IPS-NIHi11 (cell line): ENCODE measurements at regions not wholly inside any gene's neighbourhood (a gene's known extent, or its start where the extent isn't known, plus 50 kb on each side); places are given as distances from the start of the nearest gene placed in this dataset.
A peak's percentile ranks its signal among the peaks of the same experiment; 100 is the strongest.

Source experiments
- DNase-seq: peaks from one replicate; pipeline ENCODE4 v3.0.0; 2012; ENCODE audit warnings: mixed read lengths, low spot score

DNA sequence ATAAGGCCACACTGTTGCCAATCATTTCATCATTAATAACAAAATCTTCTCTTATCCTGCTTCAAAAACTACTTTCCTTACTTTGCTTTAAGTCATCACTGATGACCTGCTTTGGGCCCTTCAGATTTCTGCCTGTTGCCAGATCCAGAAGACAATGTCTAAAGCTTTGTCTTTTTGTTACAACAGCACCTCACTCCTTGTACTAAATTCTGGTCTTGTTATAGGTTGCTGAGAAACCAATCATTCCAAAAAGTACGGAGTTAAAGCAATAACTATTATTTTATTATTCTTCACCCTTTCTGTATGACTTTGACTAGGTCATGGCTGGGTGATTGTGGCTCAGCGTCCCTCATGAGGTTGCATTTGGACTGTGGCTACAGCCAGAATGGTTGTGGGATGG is 633.5 kb downstream of the PTPRU start:
- no peak for DNase-seq

DNA sequence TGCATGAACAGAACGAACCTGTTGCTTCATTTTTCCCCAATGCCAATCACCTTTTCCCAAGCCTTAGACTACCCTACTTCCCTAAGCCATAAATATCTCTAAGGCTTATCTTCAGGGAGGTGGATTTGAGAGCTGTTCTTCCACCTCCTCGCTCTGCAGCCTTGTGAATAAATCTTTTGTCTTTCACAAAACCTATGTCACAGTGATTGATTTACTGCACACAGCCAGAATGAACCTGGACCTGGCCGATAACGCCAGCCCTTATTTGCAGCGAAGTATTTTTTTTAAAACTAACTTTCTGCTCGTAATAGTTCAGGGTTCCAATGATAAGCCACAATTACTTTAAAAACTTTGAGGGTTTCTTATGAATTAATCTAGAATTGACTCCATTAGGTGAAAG is 632.6 kb downstream of the PTPRU start:
- no peak for DNase-seq

DNA sequence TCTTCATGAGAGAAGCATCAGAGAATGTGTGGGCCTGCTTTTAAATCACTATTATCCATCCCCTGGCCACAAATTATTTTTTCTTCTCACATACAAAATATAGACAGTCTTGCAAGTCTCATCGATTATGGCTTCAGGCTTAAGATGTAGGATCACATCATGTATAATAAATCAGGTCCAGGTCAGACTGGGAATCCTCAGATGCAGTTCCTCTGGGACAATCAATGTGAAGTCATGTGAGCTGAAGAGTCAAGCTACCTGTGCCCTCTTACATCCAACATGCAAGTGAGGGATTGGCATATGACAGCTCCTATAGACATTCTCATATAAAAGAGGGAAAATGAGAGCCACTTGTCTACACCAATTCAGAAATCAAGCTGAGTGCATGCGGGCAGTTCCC is 631.8 kb downstream of the PTPRU start:
- DNase-seq = no peak

DNA sequence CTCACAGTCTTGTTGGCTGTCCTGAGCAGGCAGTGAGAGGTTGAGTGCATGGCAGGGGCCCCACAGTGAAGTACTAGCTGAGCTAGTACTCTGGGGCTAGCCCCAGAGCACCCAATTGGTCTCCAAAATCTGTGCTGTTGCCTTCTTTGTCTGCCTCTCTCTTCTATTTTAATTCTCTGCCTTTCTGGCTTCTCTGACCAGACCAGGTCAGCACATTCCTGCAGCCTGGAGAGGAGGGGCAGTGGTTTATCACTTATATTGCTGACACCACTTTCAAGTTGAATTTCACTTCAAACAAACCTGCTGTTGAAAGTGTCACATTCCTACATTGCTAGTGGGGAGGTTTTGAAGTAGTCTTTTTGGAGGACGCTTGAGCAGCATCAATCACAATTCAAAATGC is 628.7 kb downstream of the PTPRU start:
- DNase-seq = no peak

DNA sequence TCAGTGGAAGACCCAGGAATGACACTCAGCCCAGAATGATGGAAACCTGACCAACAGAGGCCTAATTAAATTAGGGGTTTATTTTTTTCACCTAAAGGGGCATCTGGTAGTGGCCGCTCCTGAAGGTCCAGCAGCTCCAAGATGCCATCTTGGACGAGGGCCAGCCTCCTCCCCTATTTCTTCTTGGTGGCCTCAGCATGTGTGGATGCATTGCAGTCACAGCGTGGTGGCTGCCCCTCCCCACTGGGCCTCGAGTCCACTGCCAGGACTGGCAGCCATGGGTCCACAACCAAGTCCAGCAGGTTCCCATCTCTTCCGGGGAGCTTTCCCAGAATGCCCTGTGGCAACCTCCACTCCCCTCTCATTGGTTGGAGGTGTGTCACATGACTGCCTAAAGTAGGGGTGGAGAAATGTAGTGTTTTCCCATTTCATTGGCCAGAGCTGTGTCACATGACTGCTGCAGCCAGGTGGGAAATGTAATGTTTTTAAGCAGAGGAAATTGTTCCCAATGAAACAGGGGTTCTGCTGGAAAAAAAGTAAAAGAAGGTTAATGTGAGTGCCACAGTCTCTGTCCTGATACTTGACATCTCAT is 628.2 kb downstream of the PTPRU start:
- DNase-seq = no peak

DNA sequence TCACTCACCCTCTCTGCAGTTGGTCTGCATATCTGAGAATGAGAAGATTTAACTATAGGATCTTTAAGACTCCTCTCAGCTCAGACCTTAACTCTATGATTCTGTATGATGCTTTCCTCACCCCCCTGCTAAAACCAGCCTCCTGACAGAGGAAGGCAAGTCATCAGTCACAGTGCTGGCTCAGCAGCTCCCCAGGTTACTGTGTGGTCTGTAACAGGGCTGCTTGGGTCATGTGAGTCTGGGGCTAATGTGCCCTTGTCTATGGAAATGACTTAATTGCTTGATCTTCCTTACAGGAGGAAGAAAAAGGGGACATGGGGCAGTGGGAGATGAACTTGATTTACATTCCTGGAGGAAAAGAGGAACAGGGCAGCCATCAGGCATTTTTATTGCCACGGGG is 625.6 kb downstream of the PTPRU start:
- no peak for DNase-seq

DNA sequence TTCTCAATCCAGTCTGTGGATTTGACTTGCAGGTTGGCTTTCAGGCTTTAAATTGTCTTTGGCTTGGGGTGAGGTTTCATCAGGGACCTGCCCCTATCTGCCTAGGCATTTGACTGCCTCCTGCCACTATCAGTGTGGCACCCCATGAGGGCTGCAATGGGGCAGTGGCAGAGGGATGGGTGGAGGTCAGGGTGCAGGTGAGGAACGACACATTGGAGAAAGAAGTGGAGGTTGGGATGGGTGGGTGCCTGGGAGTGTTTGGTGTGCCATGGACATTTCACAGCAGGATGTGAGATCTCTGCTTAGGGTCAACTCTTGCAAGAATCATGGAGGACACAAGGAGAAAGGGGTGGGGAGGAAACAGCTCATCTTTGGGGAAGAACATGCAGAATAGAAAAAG is 625.1 kb downstream of the PTPRU start:
- DNase-seq = no peak

DNA sequence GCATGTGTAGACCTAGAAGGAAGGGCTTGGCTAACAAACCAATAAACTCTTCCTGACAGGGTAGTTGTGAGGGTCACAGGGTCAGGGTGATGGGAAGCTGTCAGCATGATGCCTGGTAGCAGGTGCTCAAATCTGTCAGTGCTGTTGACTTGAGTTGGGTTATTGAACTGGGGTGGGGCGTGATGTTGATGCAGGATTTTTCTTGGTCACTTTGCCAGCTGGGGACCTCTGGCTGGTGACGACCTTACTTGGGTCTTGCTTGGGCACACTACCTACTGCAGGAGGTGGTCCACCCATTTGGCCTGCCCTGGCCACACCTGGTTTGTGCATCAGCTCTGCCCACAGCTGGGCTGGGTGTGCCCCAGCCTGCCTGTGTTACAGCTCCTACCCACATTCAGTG is 624.4 kb downstream of the PTPRU start:
- DNase-seq = no peak

DNA sequence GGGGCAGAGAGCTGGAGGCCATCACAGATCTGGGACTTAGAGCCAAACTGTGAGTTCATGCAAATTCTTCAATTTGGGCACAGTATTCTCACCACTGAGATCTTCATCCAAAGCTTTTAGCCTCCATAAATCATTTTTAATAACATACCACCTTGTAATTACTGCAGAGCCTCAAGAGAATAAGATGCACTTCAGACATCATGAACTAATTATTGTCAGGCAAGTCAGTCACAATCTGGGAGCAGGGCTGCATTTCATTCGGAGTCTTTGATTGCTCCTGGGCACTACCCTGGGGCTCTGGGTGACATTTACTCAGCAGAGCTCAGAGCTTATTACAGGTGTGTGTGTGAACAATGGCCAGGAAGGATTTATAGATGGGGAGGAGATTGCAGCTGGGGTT is 623.7 kb downstream of the PTPRU start:
- no peak for DNase-seq

DNA sequence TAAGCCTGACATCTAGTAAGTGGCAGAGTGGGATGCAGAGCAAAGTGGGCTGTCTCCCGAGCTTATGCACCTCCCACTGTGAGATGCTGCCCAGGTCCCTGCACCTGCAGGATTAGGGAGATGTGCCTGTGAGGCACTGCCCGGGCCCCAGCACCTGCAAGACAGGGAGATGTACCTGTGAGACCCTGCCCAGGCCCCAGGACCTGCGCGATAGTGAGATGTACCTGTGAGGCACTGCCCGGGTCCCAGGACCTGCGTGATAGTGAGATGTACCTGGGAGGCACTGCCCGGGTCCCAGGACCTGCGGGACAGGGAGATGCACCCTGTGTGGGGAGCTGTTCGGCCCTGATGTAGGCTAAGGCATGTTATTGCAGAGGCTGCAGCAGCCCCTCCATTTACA is 622.8 kb downstream of the PTPRU start:
- DNase-seq = no peak

DNA sequence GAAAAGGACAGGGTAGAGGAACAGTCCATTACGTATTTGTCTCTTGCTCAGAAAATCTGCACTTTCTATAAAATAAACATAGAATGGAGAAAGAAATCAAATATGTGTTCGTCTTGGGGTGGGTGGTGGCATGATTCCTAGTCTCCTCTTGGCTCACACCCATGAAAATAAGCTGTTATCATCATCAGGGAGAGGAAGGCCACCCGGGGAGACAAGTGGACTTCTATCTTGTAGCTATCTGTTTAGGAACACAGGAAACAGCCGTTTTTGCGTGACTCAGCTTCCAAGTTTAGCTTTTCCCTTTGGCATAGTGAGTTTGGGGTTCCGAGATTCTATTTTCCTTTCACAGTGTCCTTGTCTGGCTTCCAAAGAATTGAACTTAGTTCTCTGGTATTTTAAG is 622.3 kb downstream of the PTPRU start:
- DNase-seq = no peak

DNA sequence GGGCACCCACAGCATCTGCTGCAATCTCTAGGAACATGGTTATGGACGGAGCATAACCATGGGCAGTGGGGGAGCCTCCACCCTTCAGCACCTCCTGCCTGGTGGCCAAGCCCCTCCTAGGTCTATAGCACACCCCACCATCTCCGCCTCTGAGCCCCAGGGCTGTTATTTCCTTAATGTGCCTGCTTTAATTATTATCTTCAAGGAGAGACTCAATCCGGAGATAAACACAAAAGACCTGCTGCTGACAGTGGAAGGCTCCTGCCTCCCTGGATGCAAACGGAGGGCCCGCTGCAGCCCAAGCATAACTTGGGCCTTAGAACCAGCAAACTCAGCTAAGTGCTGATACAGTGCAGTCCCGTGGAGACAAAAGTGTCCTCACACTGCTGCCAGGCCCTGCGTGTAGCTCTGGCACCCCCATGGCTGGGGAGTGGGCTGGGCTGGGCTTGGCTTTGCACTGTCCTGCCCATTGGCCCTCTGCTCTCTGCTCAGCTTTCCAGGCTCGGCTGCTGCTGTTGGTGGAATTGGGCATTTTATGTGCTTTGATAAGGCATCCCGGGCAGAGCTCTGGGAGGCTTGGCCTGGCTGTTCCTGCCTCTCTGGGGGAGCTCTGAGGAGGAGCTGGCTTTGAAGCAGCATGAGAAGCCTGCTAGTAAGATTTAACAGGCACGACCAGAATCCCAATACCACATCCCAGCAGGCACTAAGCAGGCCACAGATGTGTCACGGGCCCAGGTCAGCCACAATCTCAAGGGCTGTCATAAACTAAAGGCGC is 620.2 kb downstream of the PTPRU start:
- no peak for DNase-seq

DNA sequence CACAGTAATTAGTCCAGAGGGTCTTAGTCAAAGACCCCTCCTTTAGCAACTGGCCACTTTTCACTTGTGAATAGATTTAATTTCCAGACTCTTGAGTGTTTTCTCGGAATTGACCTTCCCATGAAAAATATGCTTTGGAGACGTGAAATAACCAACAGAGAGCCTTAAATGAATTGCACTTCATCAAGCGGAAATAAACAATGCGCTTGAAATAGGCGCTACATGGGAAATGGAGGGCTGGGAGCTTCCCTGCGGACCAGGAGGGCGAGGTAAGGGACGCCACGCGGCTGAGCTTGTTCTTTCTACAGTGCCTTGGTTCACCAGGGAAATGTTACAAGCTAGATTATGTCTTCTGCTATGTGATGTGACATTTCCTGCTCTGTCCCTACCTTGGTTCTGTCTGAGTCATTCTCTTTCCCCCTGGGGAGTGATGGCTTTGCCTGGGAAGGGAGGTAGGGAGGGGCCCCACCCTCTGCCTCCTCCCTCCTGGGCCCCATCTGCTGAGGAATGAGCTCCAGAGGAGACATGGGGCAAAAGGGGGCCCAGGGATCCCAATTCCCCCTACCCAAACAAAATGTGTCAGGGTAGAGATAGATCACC is 619.3 kb downstream of the PTPRU start:
- DNase-seq = no peak

DNA sequence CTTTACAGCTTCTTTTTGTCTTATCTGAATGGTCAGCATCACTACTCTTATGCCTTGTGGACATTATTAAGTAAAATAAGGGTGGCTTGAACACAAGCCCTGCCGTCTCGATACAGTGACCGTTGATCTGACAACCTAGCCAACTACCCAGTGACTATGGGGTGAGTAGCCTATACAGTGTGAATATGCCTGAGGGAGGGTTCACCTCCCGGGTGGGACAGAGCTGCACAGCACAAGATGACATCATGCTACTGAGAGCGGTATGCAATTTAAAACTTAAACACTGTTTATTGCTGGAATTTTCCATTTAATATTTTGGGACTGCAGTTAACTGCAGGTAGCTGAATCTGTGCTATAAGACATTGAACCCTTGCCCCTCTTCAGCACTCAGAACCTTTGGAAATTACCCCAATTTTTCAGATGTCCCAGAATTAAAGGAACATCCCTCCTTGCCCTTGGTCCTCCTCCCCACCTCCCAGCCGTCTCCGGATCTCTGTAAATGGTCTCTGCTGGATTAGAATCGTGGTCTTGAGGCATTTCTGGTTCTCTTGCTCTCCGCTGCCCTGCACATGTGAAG is 618.5 kb downstream of the PTPRU start:
- DNase-seq = no peak

DNA sequence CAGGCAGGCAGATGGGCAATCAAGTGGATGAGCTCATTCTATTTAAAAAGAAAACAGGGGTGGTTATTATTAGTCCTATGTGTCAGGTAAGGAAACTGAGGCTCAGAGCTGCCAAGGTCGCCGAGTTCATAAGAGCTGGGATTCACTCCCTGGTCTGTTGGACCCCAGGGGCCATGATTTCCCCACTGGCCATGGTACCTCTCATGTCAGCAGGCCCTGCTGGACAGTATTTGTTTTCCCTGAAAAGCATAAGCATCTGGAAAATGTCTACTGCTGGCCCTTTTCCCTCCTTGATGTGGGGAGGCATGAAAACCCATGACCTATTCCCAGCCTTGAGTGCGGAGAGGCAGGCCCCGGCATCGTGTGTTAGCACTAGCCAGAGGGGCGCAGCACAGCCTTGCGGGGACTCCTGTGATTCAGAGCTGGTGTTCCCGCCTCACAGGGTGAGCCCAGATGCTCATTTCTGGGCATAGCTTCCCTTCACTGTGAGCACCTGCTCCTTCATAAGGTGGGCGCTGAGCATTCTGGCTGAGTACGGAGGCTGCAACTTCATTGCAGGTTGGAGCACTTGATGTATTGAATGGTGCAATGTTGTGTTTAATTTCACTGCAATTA is 617.5 kb downstream of the PTPRU start:
- no peak for DNase-seq

DNA sequence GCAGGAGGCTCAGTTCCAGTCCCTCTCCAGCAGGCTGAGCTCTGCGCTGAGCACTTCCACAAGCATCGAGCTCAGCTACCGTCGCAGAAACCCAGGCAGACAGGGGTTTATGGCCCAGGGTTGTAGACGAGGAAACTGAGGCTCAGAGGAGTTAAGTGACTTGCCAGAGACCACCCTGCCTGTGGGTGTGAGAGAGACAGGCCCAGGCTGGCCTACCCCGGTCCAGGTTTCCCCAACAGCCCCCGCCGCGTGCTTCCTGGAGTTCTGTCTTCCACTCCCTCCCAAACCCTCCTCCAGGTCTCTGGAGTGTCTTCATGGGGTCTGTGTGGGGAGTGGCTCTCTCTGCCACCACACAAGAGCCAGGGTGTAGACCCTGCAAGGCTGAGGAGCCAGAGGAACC is 615.9 kb downstream of the PTPRU start:
- DNase-seq = no peak

DNA sequence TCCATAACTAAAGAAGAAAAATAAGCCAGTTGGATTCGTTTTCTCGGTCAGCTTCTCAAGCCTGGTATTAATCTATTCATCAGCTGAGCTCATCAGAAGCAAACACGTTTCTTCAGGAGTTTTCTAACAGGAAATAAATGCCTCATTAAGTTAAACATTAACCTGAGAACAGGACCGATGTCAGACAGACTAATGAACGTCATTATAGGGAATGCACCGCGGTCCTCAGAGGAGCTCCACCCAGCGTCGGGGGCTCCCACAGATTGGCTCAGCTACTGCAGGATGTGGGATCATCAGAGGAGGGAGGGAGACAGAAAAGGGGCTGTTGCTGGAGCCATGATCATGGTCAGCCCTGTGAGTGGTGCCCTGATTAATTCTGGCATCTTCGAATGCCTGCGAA is 615.4 kb downstream of the PTPRU start:
- DNase-seq = no peak

DNA sequence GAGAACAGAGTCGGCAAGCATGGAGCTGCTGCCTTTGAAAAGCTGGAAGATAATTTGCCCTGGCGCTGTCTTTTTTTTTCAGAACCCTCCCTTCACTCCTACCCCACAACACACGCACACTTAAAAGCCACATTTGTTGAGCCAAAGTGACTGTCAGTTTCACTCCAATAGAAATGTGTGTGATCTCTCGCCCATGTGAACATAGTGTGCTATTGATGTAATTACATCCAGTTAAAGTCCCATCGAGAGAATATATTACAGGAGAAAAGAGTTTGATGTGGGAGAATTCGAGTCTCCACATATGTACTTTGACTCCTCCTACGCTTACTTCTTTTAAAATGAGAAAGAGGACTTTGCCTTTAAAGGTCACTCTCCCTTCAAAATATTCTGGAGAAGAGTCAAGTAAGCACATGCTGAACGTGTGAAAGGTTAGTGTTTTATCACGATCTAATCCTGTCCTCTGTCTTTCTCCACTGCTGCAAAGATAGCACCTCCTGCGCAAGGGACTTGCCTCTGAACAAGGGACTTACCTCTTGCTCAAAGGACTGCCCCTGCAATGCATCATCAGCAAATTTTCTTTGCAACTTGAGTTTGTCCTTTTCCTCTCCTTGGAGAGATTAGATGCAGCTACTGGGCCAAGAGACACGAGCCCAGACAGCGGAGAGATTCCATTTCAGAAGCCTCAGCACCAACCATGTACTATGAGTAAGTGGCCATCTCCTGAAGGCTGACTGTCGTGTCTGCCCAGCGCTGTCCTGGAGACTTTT is 613.9 kb downstream of the PTPRU start:
- no peak for DNase-seq

DNA sequence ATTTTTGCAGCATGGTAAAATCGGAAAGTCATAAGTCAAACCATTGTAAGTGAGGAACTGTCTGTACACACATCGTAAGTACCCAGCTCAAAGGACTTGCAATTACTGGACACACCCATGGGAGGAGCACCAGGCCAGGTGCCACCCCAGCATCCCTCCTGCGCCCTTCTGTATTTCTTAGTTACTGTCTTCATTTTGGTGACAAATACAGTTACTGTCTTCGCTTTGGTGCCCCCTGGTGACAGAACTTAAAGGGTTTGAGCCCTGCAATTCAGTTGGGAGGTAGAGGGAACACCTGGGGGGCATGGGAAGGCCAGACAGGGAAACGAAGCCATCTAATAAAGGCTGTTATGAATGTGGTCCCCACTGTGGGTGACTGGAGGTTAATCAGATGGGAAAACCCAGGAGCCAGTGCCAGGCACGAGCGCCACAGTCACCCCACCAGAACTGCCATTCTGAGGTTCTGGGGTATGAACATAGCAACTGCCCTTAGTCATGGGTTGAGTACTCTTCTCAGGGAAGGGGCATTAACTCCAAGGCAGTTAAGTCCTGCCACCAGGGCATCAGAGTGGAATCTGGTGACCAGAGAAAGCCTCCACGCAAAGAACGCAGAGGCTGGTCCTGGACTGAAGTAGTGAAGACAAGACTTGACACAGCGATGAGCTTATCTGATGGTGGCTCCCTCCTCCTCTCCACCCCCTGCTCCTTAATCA is 612.9 kb downstream of the PTPRU start:
- DNase-seq = peak; percentile 52

DNA sequence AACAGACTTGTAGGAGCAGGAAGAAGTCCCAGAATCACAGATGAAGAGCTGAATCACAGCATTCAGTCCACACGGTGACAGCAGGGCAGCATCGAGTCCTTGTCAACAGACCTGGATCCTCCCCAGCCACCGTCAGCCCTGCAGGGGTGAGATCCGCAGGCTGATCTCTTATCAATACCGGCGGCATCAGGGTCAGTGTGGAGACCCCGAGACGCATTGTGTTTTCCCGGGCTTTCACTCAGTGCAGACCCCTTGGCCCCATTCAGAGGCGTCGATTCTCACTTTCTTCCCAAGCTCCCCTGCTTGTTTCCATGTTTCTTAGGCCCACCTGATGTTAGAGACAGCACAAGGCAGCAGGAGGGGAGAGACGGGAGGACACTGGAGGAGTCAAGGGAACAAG is 609.6 kb downstream of the PTPRU start:
- DNase-seq = no peak

DNA sequence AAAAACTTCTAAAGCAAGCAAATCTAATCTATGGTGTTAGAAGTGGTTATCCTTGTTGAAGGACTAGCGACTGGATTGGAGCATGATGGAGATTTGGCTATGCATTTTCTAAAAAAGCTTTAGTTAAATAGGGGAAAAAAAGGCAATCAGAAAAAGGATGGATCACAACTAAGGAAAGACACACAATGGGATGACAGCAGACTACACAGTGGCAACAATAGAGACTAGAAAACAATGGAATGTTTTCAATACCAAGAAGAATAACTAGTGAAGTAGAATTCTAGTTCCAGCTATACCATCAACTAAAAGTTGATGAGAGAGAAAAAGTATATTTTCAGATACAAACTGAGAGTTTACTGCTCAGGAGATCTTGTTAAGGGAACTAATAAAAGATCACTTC is 605.8 kb downstream of the PTPRU start:
- no peak for DNase-seq

DNA sequence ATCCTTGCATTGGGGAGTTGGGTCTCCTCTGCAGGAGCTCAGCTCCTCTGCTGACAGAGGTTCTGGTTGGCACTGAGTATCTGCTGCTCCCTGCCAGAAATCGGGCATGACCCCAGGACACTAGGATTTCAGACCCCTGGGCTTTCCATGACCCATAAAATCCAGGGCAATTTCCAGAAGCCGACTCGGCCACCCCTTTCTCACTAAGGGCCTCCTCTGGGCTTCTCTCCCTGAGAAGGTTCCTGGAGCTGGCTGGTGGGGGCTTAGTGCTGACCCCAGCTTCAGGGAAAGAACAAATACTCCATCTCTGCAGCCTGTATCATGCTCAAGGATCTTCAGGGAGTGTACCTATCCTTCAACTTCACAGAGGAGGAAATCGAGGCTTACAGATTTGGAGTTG is 603.4 kb downstream of the PTPRU start:
- no peak for DNase-seq
